Fibroblast of villous mesenchyme (primary cell): ENCODE measurements at regions not wholly inside any gene's neighbourhood (a gene's known extent, or its start where the extent isn't known, plus 50 kb on each side); places are given as distances from the start of the nearest gene placed in this dataset.

Experiments
- DNase-seq: peaks from one replicate; pipeline ENCODE4 v3.0.0-alpha.2; 2010; ENCODE audit warnings: low read depth
- H3K4me3 ChIP-seq: 2 replicates; pipeline ENCODE4 v1.5.1; 2011; ENCODE audit warnings: low read depth, mild to moderate bottlenecking, low read length
- TF ChIP-seq, protein P1 (sequence below): IDR thresholded peaks from 2 replicates; pipeline ENCODE4 v1.5.1; 2012; ENCODE audit warnings: low read depth, mild to moderate bottlenecking, low read length; ENCODE audit not compliant: insufficient read depth

DNA sequence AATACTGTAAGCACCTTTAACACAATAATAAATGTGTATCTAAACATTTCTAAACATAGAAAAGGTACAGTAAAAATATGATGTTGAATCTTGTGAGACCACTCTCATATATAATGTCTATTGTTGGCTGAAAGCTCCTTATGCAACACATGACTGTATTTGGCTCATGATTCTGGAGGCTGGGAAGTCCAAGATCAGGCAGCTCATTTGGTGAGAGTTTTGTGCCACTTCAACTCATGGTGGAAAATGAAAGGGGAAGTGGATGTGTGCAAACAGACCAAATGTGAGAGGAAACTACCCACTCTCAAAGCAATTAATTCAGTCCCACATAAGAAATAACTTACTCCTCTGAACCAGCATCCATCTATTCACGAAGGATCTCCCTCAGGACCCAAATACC is 257.7 kb upstream of the OPRM1 start:
- TF ChIP-seq, protein P1, sequence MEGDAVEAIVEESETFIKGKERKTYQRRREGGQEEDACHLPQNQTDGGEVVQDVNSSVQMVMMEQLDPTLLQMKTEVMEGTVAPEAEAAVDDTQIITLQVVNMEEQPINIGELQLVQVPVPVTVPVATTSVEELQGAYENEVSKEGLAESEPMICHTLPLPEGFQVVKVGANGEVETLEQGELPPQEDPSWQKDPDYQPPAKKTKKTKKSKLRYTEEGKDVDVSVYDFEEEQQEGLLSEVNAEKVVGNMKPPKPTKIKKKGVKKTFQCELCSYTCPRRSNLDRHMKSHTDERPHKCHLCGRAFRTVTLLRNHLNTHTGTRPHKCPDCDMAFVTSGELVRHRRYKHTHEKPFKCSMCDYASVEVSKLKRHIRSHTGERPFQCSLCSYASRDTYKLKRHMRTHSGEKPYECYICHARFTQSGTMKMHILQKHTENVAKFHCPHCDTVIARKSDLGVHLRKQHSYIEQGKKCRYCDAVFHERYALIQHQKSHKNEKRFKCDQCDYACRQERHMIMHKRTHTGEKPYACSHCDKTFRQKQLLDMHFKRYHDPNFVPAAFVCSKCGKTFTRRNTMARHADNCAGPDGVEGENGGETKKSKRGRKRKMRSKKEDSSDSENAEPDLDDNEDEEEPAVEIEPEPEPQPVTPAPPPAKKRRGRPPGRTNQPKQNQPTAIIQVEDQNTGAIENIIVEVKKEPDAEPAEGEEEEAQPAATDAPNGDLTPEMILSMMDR, result no peak
- no peak for DNase-seq
- no peak overlapping the region for H3K4me3 ChIP-seq

GRCh38 chr6:153780011-153780410 is 259.0 kb upstream of the OPRM1 start:
- no peak overlapping the region for H3K4me3 ChIP-seq
- TF ChIP-seq, protein P1, result no peak
- no peak for DNase-seq

GRCh38 chr6:153778216-153778615 is 260.8 kb upstream of the OPRM1 start:
- DNase-seq, result no peak
- TF ChIP-seq, protein P1, result no peak
- H3K4me3 ChIP-seq, result no peak overlapping the region

DNA sequence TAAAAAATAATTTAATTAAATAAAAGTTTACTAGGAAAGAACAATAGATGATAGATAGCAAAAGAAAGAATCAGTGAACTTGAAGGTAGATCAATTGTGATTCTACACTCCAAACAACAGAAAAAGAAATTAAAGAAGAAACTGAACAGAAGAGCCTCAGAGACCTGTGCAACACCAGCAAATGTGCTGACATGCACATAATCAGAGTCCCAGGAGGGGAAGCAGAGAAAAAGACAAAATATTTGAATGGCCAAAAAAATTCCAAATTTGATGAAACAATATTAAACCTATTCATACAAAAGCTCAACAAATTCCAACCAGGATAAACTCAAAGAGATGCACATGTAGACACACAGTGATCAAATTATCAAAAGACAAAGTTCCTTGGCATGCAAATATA is 267.5 kb upstream of the OPRM1 start:
- TF ChIP-seq, protein P1, result no peak
- no peak for DNase-seq
- no peak overlapping the region for H3K4me3 ChIP-seq

DNA sequence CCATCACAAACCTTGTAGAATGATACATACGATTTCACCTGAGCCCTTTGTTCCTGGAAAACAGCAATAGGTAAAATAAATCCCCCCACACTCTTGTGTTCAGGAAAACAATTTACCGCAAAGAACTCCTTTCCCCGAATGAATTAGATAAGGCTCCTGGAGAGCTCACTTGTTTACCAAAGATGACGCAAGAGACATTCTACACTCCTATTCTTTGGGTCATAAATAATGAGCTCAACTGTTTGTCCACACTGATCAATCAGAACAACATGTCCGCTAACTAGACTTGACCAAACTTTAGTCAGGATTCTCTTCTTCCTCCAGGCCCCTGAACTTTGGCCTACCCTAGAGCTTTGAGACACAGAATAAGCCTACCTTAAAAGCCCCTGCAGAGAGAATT is 271.9 kb upstream of the OPRM1 start:
- TF ChIP-seq, protein P1, result no peak
- no peak for DNase-seq
- H3K4me3 ChIP-seq, result no peak overlapping the region

GRCh38 chr6:153758516-153758915 is 280.5 kb upstream of the OPRM1 start:
- DNase-seq, result no peak
- TF ChIP-seq, protein P1, result no peak
- no peak overlapping the region for H3K4me3 ChIP-seq

- DNase-seq, result no peak
- no peak overlapping the region for H3K4me3 ChIP-seq
- TF ChIP-seq, protein P1, result no peak
Observed at GRCh38 chr6:153735761-153736160, 303.3 kb upstream of the OPRM1 start.
